Keratinocyte (primary cell): ENCODE measurements at regions not wholly inside any gene's neighbourhood (a gene's known extent, or its start where the extent isn't known, plus 50 kb on each side); places are given as distances from the start of the nearest gene placed in this dataset.

Experiments
- DNase-seq: peaks from one replicate; pipeline ENCODE4 v3.0.0-alpha.2; 2011; ENCODE audit warnings: low read depth, missing footprints, low spot score
- FAIRE-seq: peaks from 2 replicates; lab custom pipeline; 2011; peaks lifted over from hg19 to GRCh38; lab: Jason Lieb, UNC
- H2AFZ ChIP-seq: 2 replicates; pipeline ENCODE4 v1.6.0; 2012; ENCODE audit warnings: low read length, control low read depth, inconsistent platforms; ENCODE audit not compliant: control insufficient read depth
- H3K27ac ChIP-seq: 2 replicates; pipeline ENCODE4 v1.5.1; 2011; ENCODE audit warnings: low read length; ENCODE audit not compliant: control insufficient read depth, insufficient read depth
- H3K27me3 ChIP-seq: 3 replicates; pipeline ENCODE4 v1.6.0; 2011; ENCODE audit warnings: low read length; ENCODE audit not compliant: control insufficient read depth, insufficient read depth; ENCODE audit errors: extremely low read depth
- H3K36me3 ChIP-seq, 2 experiments: 2 replicates in 1 of 2; 3 replicates in 1 of 2; pipeline ENCODE4 v1.5.1; 2011; ENCODE audit warnings: low read length in 2 of 2, mild to moderate bottlenecking in 1 of 2; ENCODE audit not compliant: control insufficient read depth in 2 of 2, insufficient read depth in 2 of 2; ENCODE audit errors: extremely low read depth in 1 of 2
- H3K4me1 ChIP-seq: 3 replicates; pipeline ENCODE4 v1.5.1; 2011; ENCODE audit warnings: low read length; ENCODE audit not compliant: control insufficient read depth, insufficient read depth; ENCODE audit errors: extremely low read depth
- H3K4me2 ChIP-seq: 3 replicates; pipeline ENCODE4 v1.6.0; 2011; ENCODE audit warnings: low read depth, low read length; ENCODE audit not compliant: control insufficient read depth, insufficient read depth; ENCODE audit errors: extremely low read depth
- H3K4me3 ChIP-seq, 3 experiments: fragments of 200-600 bp in 1 of 3; sonication (generic) in 1 of 3; 2 replicates in 2 of 3; 3 replicates in 1 of 3; pipeline ENCODE4 v1.5.1; 2011 to 2016; ENCODE audit warnings: low read length in 3 of 3, mild to moderate bottlenecking in 3 of 3, control low read depth in 2 of 3, inconsistent platforms in 1 of 3, low read depth in 1 of 3, mixed read lengths in 1 of 3, mixed run types in 1 of 3, moderate library complexity in 1 of 3; ENCODE audit not compliant: control insufficient read depth in 2 of 3, insufficient read depth in 2 of 3; ENCODE audit errors: extremely low read depth in 1 of 3
- H3K79me2 ChIP-seq: 2 replicates; pipeline ENCODE4 v1.6.0; 2012; ENCODE audit warnings: low read length; ENCODE audit not compliant: control insufficient read depth, insufficient read depth
- H3K9ac ChIP-seq: 3 replicates; pipeline ENCODE4 v1.6.0; 2011; ENCODE audit warnings: low read length; ENCODE audit not compliant: control insufficient read depth, insufficient read depth; ENCODE audit errors: extremely low read depth
- H3K9me1 ChIP-seq: 3 replicates; pipeline ENCODE4 v1.6.0; 2011; ENCODE audit warnings: low read length; ENCODE audit not compliant: control insufficient read depth, insufficient read depth; ENCODE audit errors: extremely low read depth
- H3K9me3 ChIP-seq: 2 replicates; pipeline ENCODE4 v1.5.1; 2012; ENCODE audit warnings: low read depth, low read length; ENCODE audit not compliant: control insufficient read depth
- H4K20me1 ChIP-seq: 3 replicates; pipeline ENCODE4 v1.6.0; 2011; ENCODE audit warnings: low read length; ENCODE audit not compliant: control insufficient read depth, insufficient read depth; ENCODE audit errors: extremely low read depth
- EZH2 ChIP-seq: IDR thresholded peaks from one replicate; pipeline ENCODE4 v1.6.1; 2012; ENCODE audit warnings: inconsistent platforms, mild to moderate bottlenecking, low read length, moderate library complexity
- dilution Hi-C: fragments of 300-500 bp; cut with MboI; formaldehyde crosslinking; loops from one replicate; pipeline ENCODE4 v1.7.0; 2020; ENCODE audit warnings: low sequenced_read_pairs; ENCODE audit not compliant: extremely low pct_ligation_motif_present
- TF ChIP-seq, protein P1 (sequence below), 3 experiments: IDR thresholded peaks in 1 of 3; conservative IDR thresholded peaks in 1 of 3; optimal IDR thresholded peaks in 1 of 3; 2 replicates in 2 of 3; 3 replicates in 1 of 3; pipeline versions ENCODE3 to v1.5.1; 2011; ENCODE audit warnings: low read length in 3 of 3, mild to moderate bottlenecking in 3 of 3, moderate library complexity in 2 of 3, control low read depth in 1 of 3, inconsistent platforms in 1 of 3; ENCODE audit not compliant: insufficient read depth in 2 of 3; ENCODE audit errors: extremely low read depth in 1 of 3

DNA sequence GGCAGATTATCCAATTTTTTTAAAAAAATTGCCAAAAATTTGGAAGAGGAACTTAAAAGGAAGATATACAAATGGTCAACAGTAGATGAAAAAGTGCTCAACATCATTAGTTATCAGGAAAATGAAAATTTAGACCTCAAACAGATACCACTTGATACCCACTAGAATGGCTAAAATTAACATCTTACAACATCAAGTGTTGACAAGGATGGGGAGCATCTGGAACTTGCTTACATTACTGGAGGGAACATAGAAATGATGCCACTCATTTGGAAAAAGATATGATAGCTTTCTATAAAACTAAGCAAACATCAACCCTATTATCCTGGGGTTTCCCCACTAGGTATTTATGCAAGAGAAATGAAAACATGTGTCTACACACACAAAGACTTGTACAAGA is 284.5 kb upstream of the CHRNA7 start:
- H2AFZ ChIP-seq = no peak overlapping the region
- H3K9me3 ChIP-seq = no peaks in the 10 kb centered on the region
- no peaks in the 10 kb centered on the region for H3K36me3 ChIP-seq
- no peak overlapping the region for H3K27ac ChIP-seq
- no peaks in the 10 kb centered on the region for H3K27me3 ChIP-seq
- no peaks in the 10 kb centered on the region for H4K20me1 ChIP-seq
- no peak overlapping the region for H3K9ac ChIP-seq
- no peak overlapping the region for H3K4me3 ChIP-seq
- no peaks in the 10 kb centered on the region for H3K79me2 ChIP-seq
- dilution Hi-C loops = no loop called here
- DNase-seq (no peak), FAIRE-seq (no peak)
- TF ChIP-seq EZH2 = no peak
- TF ChIP-seq, protein P1, sequence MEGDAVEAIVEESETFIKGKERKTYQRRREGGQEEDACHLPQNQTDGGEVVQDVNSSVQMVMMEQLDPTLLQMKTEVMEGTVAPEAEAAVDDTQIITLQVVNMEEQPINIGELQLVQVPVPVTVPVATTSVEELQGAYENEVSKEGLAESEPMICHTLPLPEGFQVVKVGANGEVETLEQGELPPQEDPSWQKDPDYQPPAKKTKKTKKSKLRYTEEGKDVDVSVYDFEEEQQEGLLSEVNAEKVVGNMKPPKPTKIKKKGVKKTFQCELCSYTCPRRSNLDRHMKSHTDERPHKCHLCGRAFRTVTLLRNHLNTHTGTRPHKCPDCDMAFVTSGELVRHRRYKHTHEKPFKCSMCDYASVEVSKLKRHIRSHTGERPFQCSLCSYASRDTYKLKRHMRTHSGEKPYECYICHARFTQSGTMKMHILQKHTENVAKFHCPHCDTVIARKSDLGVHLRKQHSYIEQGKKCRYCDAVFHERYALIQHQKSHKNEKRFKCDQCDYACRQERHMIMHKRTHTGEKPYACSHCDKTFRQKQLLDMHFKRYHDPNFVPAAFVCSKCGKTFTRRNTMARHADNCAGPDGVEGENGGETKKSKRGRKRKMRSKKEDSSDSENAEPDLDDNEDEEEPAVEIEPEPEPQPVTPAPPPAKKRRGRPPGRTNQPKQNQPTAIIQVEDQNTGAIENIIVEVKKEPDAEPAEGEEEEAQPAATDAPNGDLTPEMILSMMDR (optimal IDR thresholded peaks at IDR 0.05 in 1 of 3, IDR thresholded peaks at IDR 0.05 in 1 of 3, conservative IDR thresholded peaks at IDR 0.05 in 1 of 3; ENCODE audit: extremely low read depth in 1 of 3, insufficient read depth in 2 of 3, low read length in 3 of 3) = no peak
- H3K4me2 ChIP-seq = no peak overlapping the region
- no peaks in the 10 kb centered on the region for H3K9me1 ChIP-seq
- H3K4me1 ChIP-seq = no peaks in the 10 kb centered on the region

DNA sequence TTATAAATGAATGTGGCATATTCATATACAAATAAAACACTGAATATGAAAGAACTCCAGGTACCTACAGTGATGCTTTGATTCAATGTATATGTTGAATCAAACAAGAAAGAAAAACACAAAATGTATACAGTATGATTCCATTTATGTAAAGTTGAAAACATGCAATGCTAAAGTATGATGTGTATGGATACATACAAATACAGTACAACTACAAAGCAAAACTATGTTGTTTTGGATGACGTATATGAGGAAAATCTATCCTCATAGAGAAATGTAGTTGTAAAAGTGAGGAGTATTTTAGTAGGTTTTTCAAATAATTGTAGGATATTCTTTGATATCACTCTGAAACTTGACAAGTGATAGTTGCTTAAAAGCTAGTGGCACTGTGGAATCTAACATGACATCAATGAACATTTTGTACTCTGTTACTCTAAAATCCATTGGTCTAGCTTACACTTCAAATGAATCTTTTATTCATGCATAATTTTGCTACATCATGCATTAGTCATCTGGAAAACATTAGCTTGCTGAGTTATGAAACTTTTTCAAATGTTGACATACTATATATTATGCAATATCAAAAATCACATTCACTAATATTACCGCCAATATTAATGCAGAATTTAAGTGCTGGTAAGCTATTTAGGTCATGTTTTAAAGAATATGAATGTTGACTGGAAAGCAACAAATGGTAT is 278.1 kb upstream of the CHRNA7 start:
- H3K36me3 ChIP-seq = no peaks in the 10 kb centered on the region
- H3K4me1 ChIP-seq = no peaks in the 10 kb centered on the region
- TF ChIP-seq, protein P1 (optimal IDR thresholded peaks at IDR 0.05 in 1 of 3, IDR thresholded peaks at IDR 0.05 in 1 of 3, conservative IDR thresholded peaks at IDR 0.05 in 1 of 3; ENCODE audit: extremely low read depth in 1 of 3, insufficient read depth in 2 of 3, low read length in 3 of 3) = no peak
- no peak for TF ChIP-seq EZH2
- DNase-seq (no peak), FAIRE-seq (no peak)
- H4K20me1 ChIP-seq = no peaks in the 10 kb centered on the region
- H3K79me2 ChIP-seq = no peaks in the 10 kb centered on the region
- H2AFZ ChIP-seq = no peak overlapping the region
- dilution Hi-C loops = no loop called here
- no peaks in the 10 kb centered on the region for H3K9me3 ChIP-seq
- no peaks in the 10 kb centered on the region for H3K9me1 ChIP-seq
- no peak overlapping the region for H3K27ac ChIP-seq
- H3K9ac ChIP-seq = no peak overlapping the region
- no peaks in the 10 kb centered on the region for H3K27me3 ChIP-seq
- no peak overlapping the region for H3K4me3 ChIP-seq
- H3K4me2 ChIP-seq = no peak overlapping the region
